T-helper 1 cell treated with Interleukin-12 subunit alpha and Interleukin-12 subunit beta and Interleukin-4 antibody, amounts not matched to agents 30 ng/mL and 1 ng/mL, for 36 hours (primary cell): ENCODE measurements at regions not wholly inside any gene's neighbourhood (a gene's known extent, or its start where the extent isn't known, plus 50 kb on each side); places are given as distances from the start of the nearest gene placed in this dataset.

Experiments used
- intact Hi-C: fragments of 100-400 bp; cut with micrococcal nuclease; formaldehyde crosslinking; loops from one replicate; pipeline ENCODE4 v1.15.1; 2024

DNA sequence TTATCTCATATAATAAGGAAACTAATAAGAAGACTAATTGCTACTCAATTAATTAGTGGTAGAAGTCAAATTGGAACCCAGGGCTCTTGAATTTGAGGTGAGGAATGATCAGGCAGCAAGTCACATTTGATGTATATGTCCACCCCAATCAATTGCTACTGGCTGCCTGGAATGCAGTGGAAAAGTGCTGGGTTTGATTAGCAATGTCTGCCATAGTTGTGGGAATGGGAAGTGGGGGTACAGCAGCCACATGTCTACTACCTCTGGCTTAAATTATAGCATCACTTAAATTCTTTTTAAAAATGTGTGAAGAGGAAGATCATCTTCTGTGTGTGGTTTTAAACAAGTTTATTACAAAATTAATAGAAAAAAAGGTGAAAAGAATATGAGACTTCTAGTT is 50.8 kb upstream of the NAV2 start:
- intact Hi-C loops = no loop called here

DNA sequence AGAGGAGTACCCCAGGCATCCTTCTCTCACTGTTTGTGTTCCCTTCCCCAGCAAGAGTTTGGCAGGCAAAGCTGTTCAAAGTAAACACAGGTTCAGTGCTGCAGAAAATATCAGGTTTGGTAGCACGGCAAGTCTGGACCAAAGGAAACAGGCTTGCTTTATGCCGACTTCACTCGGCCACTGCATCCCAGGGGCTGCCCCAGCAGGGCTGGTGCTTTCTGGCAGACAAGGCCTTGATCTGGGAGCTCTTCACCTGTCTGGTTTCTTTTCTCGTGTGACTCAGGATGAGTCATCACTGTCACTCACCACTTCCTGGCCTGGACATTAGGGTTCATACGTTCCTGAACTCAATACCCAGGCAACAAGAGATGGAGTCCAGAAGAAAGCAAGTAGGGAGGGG is 52.6 kb upstream of the NAV2 start:
- intact Hi-C loops = no loop called here

DNA sequence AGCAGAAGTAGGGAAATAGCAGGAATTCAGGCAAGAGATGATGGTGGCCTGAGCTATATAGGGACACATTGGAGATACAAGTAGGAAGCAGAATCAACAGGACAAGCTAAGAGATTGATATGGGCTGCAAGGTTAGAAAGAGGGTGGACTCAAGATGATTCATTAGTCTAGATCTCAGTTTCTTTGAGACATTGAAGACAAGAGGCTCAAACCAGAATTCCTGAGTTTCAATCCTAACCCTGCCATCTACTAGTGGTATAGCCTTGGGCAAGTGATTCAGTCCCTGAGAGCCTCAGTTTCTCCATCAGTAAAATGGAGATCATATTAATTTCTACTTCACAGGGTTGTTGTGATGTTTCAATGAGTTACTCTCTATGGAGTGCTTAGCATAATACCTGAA is 53.1 kb upstream of the NAV2 start:
- intact Hi-C loops = no loop called here

DNA sequence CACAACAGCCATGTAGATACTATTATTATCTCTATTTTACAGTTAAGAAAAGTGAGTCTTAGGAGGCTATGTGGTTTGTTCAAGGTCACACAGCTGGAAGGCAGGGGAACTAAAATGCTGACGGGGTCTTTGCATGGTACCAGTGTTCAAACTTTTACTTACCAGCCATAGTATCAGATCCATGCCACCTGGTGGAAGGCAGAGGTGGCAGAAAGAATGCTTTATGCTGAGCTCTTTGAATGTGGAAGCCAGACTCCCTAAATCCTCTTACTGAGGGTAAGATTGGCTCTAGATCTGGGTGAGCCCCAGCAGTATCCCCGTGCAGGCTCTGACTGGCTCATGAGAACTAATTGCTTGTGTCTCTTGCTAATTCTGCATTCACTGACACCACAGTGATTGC is 54.3 kb upstream of the NAV2 start:
- intact Hi-C loops = no loop called here

DNA sequence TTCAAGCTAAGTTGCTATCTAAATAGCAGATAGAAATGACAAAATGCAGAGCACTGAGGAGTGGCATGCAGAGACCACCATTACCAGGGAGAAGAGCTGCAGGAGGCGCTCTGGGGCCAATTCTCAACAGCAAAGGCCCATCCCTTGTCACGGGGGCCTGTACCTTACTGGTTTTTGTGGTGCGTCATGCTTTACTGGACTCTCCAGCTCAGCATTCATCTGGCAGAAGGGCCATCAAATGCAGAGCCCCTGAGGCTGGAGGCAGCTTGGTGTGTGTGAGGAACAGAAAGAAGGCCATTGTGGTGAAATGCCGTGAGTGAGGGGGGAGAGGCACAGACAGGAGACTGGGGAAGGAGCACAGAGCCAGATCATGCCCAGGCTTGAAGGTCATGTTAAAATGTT is 56.5 kb upstream of the NAV2 start:
- intact Hi-C loops = no loop called here

DNA sequence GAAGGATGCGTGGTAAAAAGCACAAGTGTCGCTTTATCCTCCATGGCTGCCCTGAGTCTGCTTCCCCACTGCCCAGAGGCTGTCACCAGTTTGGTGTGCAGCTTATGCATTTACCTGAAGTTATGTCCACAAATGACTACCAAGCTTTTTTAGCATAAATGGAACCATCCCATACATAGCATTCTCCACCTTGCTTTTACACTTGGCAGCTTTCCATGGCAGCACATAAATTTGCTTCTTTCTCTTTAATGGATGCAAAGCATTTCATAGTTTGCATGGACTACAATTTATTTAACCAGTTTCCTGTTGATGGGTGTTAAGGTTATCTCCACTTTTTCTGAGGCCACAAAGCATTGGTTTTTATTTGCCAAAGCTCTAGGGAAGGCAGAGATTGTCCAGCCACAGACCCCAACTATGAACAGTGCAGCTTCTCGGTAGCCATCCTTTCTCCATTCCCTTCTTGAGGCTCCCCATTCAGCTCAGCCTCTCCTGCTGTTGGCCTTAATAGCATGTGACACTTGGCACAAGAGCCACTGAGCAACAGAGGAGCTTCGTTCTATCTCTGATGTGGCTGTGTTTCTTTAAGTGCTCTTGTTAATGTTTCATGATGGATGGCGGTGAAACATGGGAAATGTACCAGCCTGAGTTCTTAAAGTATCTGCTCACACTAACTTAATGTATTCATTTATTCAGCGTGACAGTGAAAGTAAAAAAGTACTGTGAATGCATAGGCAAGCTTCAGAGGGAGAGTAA is 59.8 kb upstream of the NAV2 start:
- intact Hi-C loops = no loop called here

DNA sequence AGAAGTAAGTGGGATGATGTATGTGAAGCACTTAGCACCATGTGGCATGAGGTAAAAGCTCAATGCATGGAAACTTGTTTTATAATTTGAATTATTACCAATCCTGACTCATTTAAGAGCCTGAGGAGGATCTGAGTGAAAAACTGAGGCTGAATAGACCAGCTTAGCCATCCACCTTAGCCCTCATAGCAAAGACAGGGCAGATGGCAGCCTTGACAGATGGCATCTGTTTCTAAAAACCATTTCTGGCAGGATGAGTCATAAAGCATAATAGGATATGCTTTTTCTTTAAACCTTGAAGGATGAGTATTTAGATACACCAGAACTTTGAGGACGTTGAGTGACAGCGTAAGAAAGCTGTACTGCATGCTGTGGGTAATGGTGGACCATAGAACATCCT is 61.0 kb upstream of the NAV2 start:
- intact Hi-C loops = no loop called here

DNA sequence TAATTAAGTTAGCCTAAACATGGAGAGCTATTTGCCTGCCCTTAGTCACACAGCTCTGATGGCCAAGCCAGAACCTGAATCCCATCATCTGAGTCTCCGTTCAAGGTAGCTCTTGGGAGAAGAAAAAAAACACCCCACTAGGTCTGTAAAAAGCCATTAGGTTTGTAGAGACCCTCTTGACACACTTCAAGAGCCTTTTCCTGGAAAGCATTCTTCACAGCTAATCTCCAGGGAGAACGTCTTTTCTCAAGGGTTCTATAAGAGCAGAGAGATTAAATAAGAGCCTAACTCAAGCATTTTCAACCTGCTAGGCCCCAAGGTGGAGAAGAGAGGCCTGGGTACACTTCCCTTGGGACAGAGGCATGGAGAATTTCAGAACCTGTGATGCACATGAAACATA is 61.6 kb upstream of the NAV2 start:
- intact Hi-C loops = no loop called here

DNA sequence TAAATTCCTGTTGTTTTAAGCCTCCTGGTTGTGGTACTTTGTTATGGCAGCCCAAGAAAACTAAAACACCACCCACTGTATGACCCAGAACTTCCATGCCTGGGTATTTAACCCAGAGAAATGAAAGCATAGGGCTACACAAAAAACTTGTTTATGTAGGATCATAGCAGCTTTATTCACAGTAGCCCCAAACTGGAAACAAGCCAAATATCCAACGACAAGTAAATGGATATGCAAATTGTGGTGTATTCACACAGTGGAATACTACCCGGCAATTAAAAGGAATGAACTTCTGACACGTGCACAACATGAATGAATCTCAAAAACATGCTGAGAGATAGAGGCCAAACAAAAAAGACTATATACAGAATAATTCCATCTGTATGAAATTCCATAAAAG is 62.2 kb upstream of the NAV2 start:
- intact Hi-C loops = no loop called here

DNA sequence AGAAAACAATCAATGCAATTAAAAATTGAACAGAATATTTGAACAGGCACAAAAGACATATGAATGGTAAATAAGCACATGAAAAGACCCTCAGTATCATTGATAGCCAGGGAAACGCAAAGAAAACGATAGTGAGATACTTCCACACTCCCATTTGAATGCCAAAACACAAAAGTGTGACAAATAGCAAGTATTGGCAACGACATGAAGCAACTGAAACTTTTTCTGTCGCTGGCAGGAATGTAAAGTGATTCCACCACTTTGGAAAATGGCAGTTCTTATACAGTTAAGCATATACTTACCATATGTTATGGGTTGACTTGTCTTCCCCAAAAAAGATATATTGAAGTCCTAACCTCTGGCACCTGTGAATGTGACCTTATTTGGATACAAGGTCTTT is 62.9 kb upstream of the NAV2 start:
- intact Hi-C loops = no loop called here

DNA sequence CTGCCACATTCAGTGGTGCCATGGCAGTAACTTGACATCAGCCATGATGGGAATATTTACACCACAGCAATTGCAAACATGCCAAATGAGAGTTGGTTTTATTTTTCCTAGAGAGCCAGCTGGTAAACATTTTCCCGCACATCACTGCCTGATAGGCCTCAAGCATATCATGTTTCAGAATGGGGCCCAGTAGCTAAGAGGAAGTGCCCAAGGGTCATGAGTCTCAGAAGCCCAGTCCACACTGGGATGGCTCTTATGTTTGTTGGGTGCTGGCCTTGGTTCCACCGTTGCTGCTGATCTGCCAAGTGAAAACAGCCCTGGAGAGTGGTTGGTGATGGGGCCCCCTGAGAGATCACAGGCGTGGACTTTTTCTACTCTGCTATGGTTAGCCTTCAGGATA is 64.3 kb upstream of the NAV2 start:
- intact Hi-C loops = no loop called here

DNA sequence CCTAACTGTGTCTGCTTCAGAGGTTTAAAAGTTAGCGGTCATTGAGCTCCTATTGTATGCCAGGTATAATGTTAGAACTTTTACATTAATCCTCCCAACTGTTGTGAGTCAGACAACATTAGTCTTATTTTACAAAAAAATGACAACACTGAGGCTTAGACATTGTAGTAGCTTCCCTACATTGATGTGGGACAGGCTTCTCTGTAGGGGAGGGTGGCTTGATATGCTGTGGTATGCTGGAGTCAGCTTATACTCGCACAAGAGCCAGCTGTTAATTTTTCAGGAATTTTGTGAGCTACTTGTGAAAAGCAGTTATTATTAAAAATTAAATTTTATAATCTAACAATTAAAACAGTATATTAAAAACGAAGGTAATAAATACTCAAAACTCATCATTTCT is 64.8 kb upstream of the NAV2 start:
- intact Hi-C loops = no loop called here

DNA sequence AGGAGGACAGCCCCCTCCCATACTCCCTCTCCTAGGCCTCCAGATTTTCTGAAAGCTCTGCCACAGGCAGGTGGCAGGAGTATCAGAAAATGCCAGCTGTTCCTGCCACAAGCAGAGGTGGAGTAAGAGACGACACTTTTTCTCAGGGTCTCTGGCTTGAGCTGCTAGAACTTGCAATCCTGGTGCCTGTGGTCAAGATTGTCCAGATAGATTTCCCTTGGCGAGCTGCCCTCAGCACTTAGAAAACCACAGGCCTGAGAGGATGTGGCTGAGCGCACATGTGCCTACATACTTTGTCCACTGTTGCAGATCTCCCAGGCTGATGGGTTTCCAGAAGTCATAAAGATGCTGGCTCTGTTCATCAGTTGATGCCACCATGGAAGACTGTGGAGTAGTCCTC is 65.7 kb upstream of the NAV2 start:
- intact Hi-C loops = no loop called here

DNA sequence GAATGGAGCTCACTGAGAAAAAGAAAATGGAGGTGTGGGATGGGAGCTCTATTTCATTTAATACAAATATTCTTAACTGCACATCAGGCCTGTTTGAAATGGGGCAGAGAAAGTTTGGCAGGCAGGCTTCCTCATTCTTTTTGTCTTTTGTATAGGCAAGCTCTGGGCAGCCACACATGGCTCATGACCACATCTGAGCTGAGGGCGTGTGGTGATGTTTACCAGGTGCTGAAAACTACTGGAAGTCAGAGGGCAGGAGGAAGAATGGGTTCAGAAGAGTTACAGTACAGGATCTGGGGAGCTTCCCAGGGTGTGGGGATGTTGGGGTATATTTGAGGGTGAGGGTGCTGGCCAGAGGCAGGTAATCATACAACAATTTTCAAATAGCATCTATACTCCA is 66.3 kb upstream of the NAV2 start:
- intact Hi-C loops = no loop called here

DNA sequence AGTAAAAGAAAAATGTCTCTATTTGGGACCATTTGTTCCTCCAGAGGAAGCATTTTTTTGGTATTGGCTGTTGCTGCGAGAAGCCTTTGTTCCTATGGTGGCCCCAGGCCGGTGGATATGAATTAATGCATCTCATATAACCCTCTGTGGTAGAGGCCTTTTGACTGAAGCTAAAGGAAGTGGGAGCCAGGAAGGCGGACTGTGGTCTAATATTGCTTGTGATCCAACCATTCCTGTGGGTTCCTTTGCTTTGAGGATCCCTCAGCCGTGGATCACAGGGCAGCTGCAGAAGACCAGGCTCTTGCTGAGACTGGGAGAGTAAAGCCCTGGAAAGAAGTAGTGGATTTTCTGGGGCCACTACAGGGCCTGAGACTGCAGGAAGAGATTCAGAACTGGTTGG is 68.3 kb upstream of the NAV2 start:
- intact Hi-C loops = no loop called here

DNA sequence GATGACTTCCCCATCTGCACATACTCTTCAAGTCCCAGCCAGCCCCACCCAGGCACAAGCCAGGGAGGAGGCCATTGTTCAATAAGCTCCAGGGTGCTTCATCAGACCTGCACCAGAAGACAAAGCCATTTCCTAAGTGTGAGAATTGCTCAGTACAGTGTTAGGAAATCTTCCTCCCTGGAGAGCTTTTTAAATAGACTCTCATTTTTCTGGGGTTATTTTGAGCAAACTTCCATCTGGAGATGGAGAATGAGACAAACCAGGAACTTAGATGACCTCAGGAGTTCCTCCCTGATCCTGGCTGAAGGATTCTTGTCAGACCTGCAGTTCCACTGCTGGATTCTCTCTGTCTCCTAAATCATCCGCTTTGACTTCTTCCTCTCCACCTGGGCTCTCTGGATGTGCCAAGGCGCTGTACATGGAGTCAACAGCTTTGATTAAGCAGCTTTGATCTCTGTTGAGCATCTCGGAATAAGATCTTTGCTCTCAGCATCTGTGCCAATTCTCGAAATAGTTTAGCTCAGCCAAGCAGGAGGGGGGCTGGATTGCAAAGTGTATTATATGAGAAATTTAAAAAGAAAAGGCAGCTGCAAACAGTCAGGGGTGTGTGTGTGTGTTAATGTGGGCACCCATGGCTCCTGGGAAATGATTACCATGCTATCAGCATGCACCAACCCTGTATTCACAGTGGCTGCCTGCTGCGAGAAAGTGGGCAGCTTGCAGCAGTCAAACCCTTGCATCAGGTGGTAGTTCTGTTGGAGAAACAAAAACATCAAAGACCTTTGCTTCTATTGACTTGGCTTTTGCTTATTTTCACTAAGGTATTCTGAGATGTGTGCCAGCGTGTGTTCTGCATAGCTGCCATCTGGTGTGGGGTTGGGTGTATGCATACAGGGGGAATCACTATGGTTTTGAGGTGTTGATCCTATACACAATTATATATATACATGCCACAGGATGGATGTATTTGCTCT is 70.2 kb upstream of the NAV2 start:
- intact Hi-C loops = no loop called here

DNA sequence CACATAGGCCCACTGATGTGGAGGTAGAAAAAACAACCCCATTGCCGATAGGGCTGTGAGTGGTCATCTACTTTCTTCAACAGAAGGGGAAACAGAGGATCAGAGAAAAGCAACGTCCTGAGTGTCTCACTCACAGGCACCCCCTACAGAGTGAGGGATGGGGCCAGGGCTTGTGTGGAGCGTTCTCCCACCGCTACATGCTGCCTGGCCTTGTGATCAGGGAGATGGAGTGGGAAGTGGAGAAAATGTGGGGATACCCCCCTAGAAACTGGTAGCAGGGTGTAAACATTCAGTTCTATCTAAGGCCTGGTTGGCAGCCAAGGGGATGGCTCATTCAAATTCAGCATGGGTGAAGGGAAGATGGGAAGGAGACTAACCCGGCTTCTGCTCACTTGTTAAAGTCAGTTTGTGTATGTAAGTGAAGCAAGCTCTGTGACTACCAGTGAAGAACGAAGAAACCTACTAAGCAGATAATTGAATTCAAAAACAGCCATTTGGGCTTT is 73.0 kb upstream of the NAV2 start:
- intact Hi-C loops = no loop called here

DNA sequence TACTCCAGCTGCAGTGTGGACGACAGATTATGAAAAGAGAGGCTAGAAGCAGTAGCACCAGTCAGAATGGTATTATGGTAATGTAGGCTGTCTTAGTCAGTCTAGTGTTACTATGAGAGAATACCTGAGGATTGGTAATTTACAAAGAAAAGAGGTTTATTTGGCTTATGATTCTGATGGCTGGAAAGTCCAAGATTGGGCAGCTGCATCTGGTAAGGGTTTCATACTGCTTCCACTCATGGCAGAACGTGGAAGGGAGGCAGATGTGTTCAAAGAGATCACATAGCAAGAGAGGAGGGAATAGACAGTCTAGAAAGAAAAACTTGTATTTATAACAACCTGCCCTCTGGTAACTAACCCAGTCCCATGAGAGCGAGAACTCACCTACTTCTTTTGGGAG is 77.3 kb upstream of the NAV2 start:
- intact Hi-C loops = no loop called here

DNA sequence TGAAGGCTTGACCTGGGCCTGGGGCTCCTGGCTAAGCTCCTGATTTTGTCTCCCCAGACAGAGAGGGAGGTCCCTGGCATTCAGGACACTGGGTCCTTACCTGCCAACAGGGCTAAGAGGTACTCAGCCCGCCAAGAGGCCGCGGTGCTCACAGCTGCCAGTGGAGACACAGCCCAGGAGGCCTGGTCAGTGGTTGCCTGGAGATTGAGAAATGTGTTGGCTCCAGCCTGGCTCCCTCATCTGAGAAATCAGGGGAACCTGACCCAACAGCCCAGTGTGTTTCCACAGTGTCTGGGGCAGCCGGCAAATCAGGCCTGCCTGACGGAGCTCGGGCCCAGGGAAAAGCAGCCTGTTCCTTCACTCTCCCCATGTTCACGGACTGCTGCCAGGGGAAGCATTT is 79.4 kb upstream of the NAV2 start:
- intact Hi-C loops = no loop called here

DNA sequence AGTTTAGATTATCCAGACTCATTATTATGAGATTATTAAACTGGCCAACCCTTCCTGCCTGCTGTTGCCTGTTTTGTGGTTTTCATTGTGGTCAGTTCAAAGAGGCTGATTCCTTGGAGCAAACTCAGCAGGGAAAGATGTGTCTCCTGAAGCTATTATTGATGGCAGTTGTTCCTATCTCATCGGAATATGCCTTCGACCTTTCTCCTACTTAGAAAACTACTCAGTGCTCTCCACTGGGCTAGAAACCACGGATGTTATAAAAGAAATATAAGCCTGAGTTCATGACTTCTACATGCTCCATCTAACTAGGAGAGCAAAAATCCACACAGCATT is 80.2 kb upstream of the NAV2 start:
- intact Hi-C loops = no loop called here

DNA sequence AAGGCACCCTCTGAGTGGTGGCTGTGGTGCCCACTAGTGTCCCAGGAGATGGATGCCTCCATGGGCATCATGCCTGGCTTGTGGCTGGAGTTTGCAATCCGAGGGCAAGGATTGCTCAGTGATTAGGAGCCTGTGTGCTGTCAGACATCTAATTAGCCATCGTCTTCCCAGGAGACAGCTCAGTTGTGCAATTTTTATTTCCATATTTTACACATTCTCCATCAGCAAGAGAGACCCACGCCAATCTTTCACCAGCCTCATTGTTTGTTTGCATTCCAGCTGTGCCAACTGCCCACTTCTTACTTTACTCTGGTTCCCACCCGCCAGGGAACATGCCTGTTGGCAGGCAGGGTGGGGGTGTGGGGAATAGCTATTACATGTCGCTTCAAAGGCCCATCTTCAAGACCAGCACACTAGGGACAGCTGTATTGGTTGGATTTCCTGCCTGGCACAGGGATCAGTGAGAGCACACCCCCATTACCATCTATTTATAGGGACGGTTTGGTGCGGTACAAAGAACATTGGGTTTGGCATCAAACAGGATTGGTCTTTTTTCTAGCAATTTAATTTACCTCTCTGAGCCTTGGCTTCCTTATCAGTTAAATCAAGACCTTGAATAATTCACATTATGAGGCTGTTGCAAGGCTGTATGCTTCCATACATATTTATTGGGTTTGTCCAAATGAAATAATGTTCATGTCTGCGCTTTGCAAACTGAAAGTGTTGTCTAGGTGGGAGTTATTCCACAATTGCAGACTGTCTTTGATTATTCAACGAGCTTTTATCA is 80.7 kb upstream of the NAV2 start:
- intact Hi-C loops = no loop called here

DNA sequence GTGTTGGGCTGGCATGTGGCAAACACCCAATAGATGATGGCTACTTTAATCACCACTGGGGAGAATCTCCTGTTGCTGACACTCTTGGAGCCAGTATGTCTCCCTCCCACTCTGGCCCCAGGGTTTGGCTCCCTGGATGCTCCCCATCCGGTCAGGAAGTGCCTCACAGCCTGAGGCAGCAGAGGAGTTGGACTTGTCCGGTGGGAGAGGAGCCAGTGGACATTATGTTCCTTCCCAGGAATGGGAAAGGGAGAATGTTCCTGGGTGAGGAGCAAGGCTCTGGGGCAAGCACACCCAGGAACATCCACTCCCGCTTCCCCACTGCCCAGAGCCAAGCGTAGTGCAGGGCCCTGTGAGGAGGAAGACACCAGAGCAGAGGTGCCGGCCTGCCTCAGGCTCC is 84.6 kb upstream of the NAV2 start:
- intact Hi-C loops = no loop called here
